ENCODE measurements at regions not wholly inside any gene's neighbourhood (a gene's known extent, or its start where the extent isn't known, plus 50 kb on each side); places are given as distances from the start of the nearest gene placed in this dataset.

DNA sequence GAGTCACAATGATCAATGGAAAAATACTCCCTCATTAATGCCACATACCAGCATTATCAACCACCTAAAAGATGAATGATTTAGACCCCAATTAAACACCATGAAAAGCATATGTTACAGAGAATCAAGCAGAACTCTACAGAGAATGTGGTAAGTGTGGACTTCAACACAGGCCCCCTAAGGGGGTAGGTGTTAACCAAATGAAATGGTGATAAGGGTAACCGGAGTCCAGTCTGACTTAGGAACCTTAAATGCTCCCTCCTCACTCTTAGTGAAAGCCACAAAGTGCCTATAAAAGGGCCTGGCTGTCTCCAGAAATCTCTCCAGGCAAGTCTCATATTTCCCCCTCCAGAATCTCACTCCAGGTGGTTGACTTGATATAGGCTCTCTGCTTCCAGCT, 149.2 kb upstream of the FOXD3 start:
- TF ChIP-seq, protein P1, sequence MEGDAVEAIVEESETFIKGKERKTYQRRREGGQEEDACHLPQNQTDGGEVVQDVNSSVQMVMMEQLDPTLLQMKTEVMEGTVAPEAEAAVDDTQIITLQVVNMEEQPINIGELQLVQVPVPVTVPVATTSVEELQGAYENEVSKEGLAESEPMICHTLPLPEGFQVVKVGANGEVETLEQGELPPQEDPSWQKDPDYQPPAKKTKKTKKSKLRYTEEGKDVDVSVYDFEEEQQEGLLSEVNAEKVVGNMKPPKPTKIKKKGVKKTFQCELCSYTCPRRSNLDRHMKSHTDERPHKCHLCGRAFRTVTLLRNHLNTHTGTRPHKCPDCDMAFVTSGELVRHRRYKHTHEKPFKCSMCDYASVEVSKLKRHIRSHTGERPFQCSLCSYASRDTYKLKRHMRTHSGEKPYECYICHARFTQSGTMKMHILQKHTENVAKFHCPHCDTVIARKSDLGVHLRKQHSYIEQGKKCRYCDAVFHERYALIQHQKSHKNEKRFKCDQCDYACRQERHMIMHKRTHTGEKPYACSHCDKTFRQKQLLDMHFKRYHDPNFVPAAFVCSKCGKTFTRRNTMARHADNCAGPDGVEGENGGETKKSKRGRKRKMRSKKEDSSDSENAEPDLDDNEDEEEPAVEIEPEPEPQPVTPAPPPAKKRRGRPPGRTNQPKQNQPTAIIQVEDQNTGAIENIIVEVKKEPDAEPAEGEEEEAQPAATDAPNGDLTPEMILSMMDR (conservative IDR thresholded peaks at IDR 0.05; ENCODE audit: low read depth in 2 of 2) = no peak
- TF ChIP-seq REST (IDR thresholded peaks at IDR 0.05; ENCODE audit: unreplicated experiment) = no peak
- no peak for TF ChIP-seq POLR2AphosphoS5 (IDR thresholded peaks at IDR 0.05; ENCODE audit: low read depth)
- no peak for TF ChIP-seq EZH2 (IDR thresholded peaks at IDR 0.05; ENCODE audit: low read depth, unreplicated experiment)
- no peak for TF ChIP-seq EZH2phosphoT487 (IDR thresholded peaks at IDR 0.05; ENCODE audit: unreplicated experiment)
- no peak for TF ChIP-seq CREB1 (CRISPR knock-in tag; IDR thresholded peaks at IDR 0.05; ENCODE audit: low read depth)
- TF ChIP-seq ETS1 (IDR thresholded peaks at IDR 0.05) = no peak
- TF ChIP-seq JUNB (IDR thresholded peaks at IDR 0.05; ENCODE audit: unreplicated experiment) = no peak
- no peak for TF ChIP-seq STAT1 (IDR thresholded peaks at IDR 0.05; ENCODE audit: unreplicated experiment)
- TF ChIP-seq NANOG (IDR thresholded peaks at IDR 0.05; ENCODE audit: borderline replicate concordance) = no peak
- no peak for TF ChIP-seq ZNF114 (CRISPR knock-in tag; IDR thresholded peaks at IDR 0.05)
